GM06990 (cell line): ENCODE measurements at regions not wholly inside any gene's neighbourhood (a gene's known extent, or its start where the extent isn't known, plus 50 kb on each side); places are given as distances from the start of the nearest gene placed in this dataset.

Experiments
- DNase-seq: peaks from one replicate; pipeline ENCODE4 v3.0.0-alpha.2; 2011; ENCODE audit not compliant: insufficient read length; ENCODE audit errors: extremely low read depth
- H3K27me3 ChIP-seq: replicated peaks from 2 replicates; pipeline ENCODE4 v1.6.0; 2011; ENCODE audit warnings: low read length; ENCODE audit not compliant: control insufficient read depth, insufficient read depth
- H3K36me3 ChIP-seq: 2 replicates; pipeline ENCODE4 v1.5.1; 2011; ENCODE audit warnings: low read length; ENCODE audit not compliant: control insufficient read depth, insufficient read depth
- H3K4me3 ChIP-seq: replicated peaks from 2 replicates; pipeline ENCODE4 v1.5.1; 2011; ENCODE audit warnings: low read depth, mild to moderate bottlenecking, control low read depth, low read length
- CTCF ChIP-seq: IDR thresholded peaks from 2 replicates; pipeline ENCODE4 v1.5.1; 2011; ENCODE audit warnings: low read length, control low read depth, mild to moderate bottlenecking, inconsistent platforms; ENCODE audit not compliant: insufficient read depth, poor library complexity, severe bottlenecking

- Histone ChIP-seq H3K36me3 (no peaks in the 10 kb centered on the region), H3K27me3 (peaks cover 1% of the 10 kb centered on the region; the same call in 1 of the 2 replicates), H3K4me3 (no peak overlapping the region)
- TF ChIP-seq CTCF = no peak
- no peak for DNase-seq
These were observed 162.4 kb downstream of the ZDHHC21 start for GRCh38 chr9:14530841-14531240.

- Histone ChIP-seq H3K27me3 (peaks cover 1% of the 10 kb centered on the region; the same call in 1 of the 2 replicates), H3K36me3 (no peaks in the 10 kb centered on the region), H3K4me3 (no peak overlapping the region)
- no peak for TF ChIP-seq CTCF
- DNase-seq = no peak
These were observed 162.9 kb downstream of the ZDHHC21 start for GRCh38 chr9:14530366-14530765.

GRCh38 chr9:14529629-14530028, 163.6 kb downstream of the ZDHHC21 start:
- Histone ChIP-seq H3K36me3 (no peaks in the 10 kb centered on the region), H3K27me3 (peaks cover 1% of the 10 kb centered on the region; the same call in 1 of the 2 replicates), H3K4me3 (no peak overlapping the region)

GRCh38 chr9:14529054-14529453, 164.2 kb downstream of the ZDHHC21 start:
- Histone ChIP-seq H3K36me3 (no peaks in the 10 kb centered on the region), H3K27me3 (peaks cover 1% of the 10 kb centered on the region; the same call in 1 of the 2 replicates), H3K4me3 (no peak overlapping the region)
- no peak for TF ChIP-seq CTCF
- no peak for DNase-seq

More at GRCh38 chr9:14529629-14530028, 163.6 kb downstream of the ZDHHC21 start:
- DNase-seq = no peak
- TF ChIP-seq CTCF = no peak

GRCh38 chr9:14526504-14526903, 166.7 kb downstream of the ZDHHC21 start:
- H3K27me3 ChIP-seq = peaks cover 1% of the 10 kb centered on the region; the same call in 1 of the 2 replicates
- no peaks in the 10 kb centered on the region for H3K36me3 ChIP-seq
- no peak overlapping the region for H3K4me3 ChIP-seq
- DNase-seq = peak; percentile 24
- TF ChIP-seq CTCF = no peak

GRCh38 chr9:14525856-14526255, 167.4 kb downstream of the ZDHHC21 start:
- Histone ChIP-seq H3K36me3 (no peaks in the 10 kb centered on the region), H3K27me3 (peaks cover 1% of the 10 kb centered on the region; the same call in 1 of the 2 replicates), H3K4me3 (no peak overlapping the region)
- DNase-seq = no peak
- TF ChIP-seq CTCF = no peak
